Right lobe of liver (tissue), 6 donors: ENCODE measurements at regions not wholly inside any gene's neighbourhood (a gene's known extent, or its start where the extent isn't known, plus 50 kb on each side); places are given as distances from the start of the nearest gene placed in this dataset.

Experiments used
- ATAC-seq, 4 donors: fragments of 200-7000 bp; cut with Tn5 transposase; one replicate each; pipeline ENCODE4 v1.9.1; 2020; ENCODE audit warnings: mild to moderate bottlenecking in 4 of 4, moderate library complexity in 4 of 4
- DNase-seq, 3 donors: peaks; one replicate each; pipeline ENCODE4 v3.0.0-alpha.2; 2020
- H3K27ac ChIP-seq, 3 donors: fragments of 200-600 bp; one replicate each; pipeline ENCODE4 v1.8.0; 2022
- H3K27me3 ChIP-seq, 2 donors: fragments of 200-600 bp; one replicate each; pipeline ENCODE4 v1.8.0; 2022
- H3K36me3 ChIP-seq, 4 donors: fragments of 200-600 bp; sonication (generic) in 1 of 4; one replicate each; pipeline versions ENCODE4 v1.5.1 to v1.8.0; 2017 to 2022; ENCODE audit warnings: control low read depth in 1 of 4
- H3K4me1 ChIP-seq, 4 donors: fragments of 200-600 bp; sonication (generic) in 1 of 4; one replicate each; pipeline versions ENCODE4 v1.5.1 to v1.8.0; 2017 to 2022; ENCODE audit warnings: control low read depth in 1 of 4
- H3K4me3 ChIP-seq, 3 donors: fragments of 200-600 bp; one replicate each; pipeline ENCODE4 v1.8.0; 2022
- H3K9me3 ChIP-seq, 4 donors: fragments of 200-600 bp; sonication (generic) in 1 of 4; one replicate each; pipeline versions ENCODE4 v1.5.1 to v1.8.0; 2017 to 2022; ENCODE audit warnings: control low read depth in 1 of 4
- CTCF ChIP-seq, 4 donors: fragments of 200-600 bp in 3 of 4; fragments of 450-650 bp in 1 of 4; IDR thresholded peaks; one replicate each; pipeline versions ENCODE4 v1.5.1 to v1.8.0; 2016 to 2022; ENCODE audit warnings: antibody characterized with exemption in 4 of 4, mild to moderate bottlenecking in 2 of 4
- POLR2A ChIP-seq: fragments of 450-650 bp; IDR thresholded peaks from one replicate; pipeline ENCODE4 v1.6.1; 2017; ENCODE audit warnings: antibody characterized with exemption, mild to moderate bottlenecking
- WGBS: methylation state at CpG from one replicate; pipeline ENCODE4 v1.1.6; 2018; ENCODE audit warnings: low coverage, low lambda C conversion rate; ENCODE audit not compliant: insufficient coverage; ENCODE audit errors: missing lambda C conversion rate; 5-methylcytosine and 5-hydroxymethylcytosine counted together
- intact Hi-C, 2 donors: fragments of 100-400 bp; cut with DNase I; formaldehyde crosslinking; loops; one replicate each; pipeline versions ENCODE4 v1.11.2 to v1.14.1; 2022
- donor health status: DM: no; HTN: yes; CAD: no.
- donor health status: DM: no; HTN: no; CAD: no.
- donor health status: DM: no; HTN: no; CAD: no.
- donor health status: DM: no; HTN: yes; CAD: no.
- donor health status: DM: no; HTN: yes; CAD: no.

GRCh38 chr6:137372532-137372931 is 121.7 kb downstream of the OLIG3 start:
- H3K9me3 ChIP-seq = no peaks in the 10 kb centered on the region
- WGBS = 100% methylated on average over 2 of the region's 2 CpGs
- ATAC-seq (no peak), DNase-seq (no peak)
- intact Hi-C loops = no loop called here
- no peak overlapping the region for H3K4me3 ChIP-seq
- H3K4me1 ChIP-seq = peaks cover 0 to 19% (median 3%) of the 10 kb centered on the region in 4 donors
- no peaks in the 10 kb centered on the region for H3K36me3 ChIP-seq
- TF ChIP-seq CTCF (IDR thresholded peaks at IDR 0.05) = no peak
- no peak for TF ChIP-seq POLR2A
- H3K27ac ChIP-seq = no peak overlapping the region
- no peaks in the 10 kb centered on the region for H3K27me3 ChIP-seq

- peaks cover 0 to 19% (median 3%) of the 10 kb centered on the region in 4 donors for H3K4me1 ChIP-seq
- no peaks in the 10 kb centered on the region for H3K27me3 ChIP-seq
- no peaks in the 10 kb centered on the region for H3K9me3 ChIP-seq
- 32% methylated on average over 4 of the region's 4 CpGs for WGBS
- intact Hi-C loops = no loop called here
- H3K36me3 ChIP-seq = no peaks in the 10 kb centered on the region
- DNase-seq (no peak), ATAC-seq (peak in 1 of 4 donors; percentile 10)
- H3K4me3 ChIP-seq = no peak overlapping the region
- peak overlapping the region in 2 of 3 donors; percentile 0 to 52 for H3K27ac ChIP-seq
- no peak for TF ChIP-seq POLR2A
- no peak for TF ChIP-seq CTCF (IDR thresholded peaks at IDR 0.05)
Measured at GRCh38 chr6:137371634-137372016, 122.6 kb downstream of the OLIG3 start.

- peak overlapping the region in 2 of 3 donors; percentile 42 to 52 for H3K27ac ChIP-seq
- peaks cover 0 to 19% (median 3%) of the 10 kb centered on the region in 4 donors for H3K4me1 ChIP-seq
- TF ChIP-seq POLR2A (no peak), CTCF (IDR thresholded peaks at IDR 0.05) (peak in 1 of 4 donors; percentile 10)
- 62% methylated on average over 2 of the region's 2 CpGs for WGBS
- H3K36me3 ChIP-seq = no peaks in the 10 kb centered on the region
- DNase-seq (no peak), ATAC-seq (peak; percentile 85 to 90 (median 86))
- intact Hi-C loops = no loop called here
- no peak overlapping the region for H3K4me3 ChIP-seq
- no peaks in the 10 kb centered on the region for H3K27me3 ChIP-seq
- H3K9me3 ChIP-seq = no peaks in the 10 kb centered on the region
Measured at GRCh38 chr6:137370871-137371633, 123.1 kb downstream of the OLIG3 start.

GRCh38 chr6:137369136-137369535 is 125.1 kb downstream of the OLIG3 start:
- no CpG with 5 or more reads among the region's 1 CpG for WGBS

More at GRCh38 chr6:137369136-137369535, 125.1 kb downstream of the OLIG3 start:
- H3K27me3 ChIP-seq = no peaks in the 10 kb centered on the region
- H3K36me3 ChIP-seq = no peaks in the 10 kb centered on the region
- DNase-seq (no peak), ATAC-seq (no peak)
- no peak for TF ChIP-seq POLR2A
- no peak for TF ChIP-seq CTCF (IDR thresholded peaks at IDR 0.05)
- intact Hi-C loops = no loop called here
- H3K4me3 ChIP-seq = no peak overlapping the region
- no peak overlapping the region for H3K27ac ChIP-seq
- H3K4me1 ChIP-seq = peaks cover 0 to 19% (median 3%) of the 10 kb centered on the region in 4 donors
- H3K9me3 ChIP-seq = no peaks in the 10 kb centered on the region
